ENCODE measurements at regions not wholly inside any gene's neighbourhood (a gene's known extent, or its start where the extent isn't known, plus 50 kb on each side); places are given as distances from the start of the nearest gene placed in this dataset.

DNA sequence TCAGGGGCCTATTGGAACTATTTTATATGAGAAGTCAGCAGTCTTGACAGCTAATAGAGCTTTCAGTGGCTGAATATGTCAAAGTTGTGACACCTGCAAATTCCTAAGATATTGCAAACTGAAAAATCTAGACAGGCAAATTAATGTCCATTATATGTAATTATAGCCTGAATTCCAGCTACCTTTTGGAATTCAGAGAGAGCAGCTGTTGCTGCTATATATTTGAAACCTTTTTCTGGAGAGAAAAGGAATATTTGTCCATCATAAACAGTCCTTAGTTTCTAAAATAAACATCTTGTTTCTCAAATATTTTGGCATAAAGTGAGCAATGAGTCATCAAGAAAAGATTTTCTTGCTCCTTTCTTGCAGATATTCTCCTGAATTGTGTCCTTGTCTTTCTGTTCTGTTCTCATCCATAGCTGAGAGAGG, 408.9 kb upstream of the SEMA3D start:
- Histone ChIP-seq H3K4me1 (ENCODE audit: insufficient read depth, low read length) (peaks cover 1% of the 10 kb centered on the region; the same call in 1 of the 2 replicates), H3K9me3 (ENCODE audit: control insufficient read depth, insufficient read depth, low read length) (no peaks in the 10 kb centered on the region), H3K9ac (ENCODE audit: low read depth, low read length) (no peak overlapping the region), H3K36me3 (ENCODE audit: insufficient read depth, low read length) (no peaks in the 10 kb centered on the region)

DNA sequence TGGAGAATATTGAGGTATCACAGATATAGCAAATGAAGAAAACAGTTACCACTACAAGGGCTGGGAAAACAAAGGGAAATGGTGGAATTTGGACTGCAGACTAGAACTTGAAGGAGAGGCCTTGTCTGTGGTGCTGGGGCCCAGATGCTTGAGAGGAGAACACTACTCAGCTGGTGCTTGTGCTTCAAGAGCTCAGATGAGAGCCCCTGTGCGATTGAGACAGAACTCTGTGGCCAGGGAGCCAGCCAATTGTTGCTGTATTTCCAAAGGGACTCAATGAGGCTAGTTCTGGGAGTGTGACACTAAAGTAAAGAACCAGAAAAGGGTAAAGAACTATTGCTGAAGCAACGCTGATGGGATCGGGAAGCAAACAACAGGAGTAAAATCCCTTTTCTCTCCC, 406.5 kb upstream of the SEMA3D start:
- H3K9ac ChIP-seq (ENCODE audit: low read depth, low read length), result no peak overlapping the region
- H3K9me3 ChIP-seq (ENCODE audit: control insufficient read depth, insufficient read depth, low read length), result no peaks in the 10 kb centered on the region
- no peaks in the 10 kb centered on the region for H3K36me3 ChIP-seq (ENCODE audit: insufficient read depth, low read length)

DNA sequence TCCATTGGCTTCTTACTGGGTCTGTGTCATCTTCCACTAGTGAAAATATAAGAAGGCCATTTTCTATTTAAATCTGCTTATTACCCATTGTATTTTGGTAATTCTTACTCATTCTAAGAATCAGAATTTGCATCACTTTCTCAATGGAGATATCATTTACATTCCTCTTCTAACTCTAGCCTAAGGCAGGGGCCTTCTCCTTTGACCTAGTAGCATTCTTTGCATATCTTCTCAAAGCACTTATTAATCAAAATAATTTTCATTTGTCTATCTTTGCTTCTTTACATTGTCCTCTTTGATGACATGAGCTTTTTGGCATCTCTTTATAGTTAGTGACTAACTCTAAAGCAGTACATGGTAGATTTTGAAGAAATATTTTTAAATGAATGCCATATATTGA, 400.9 kb upstream of the SEMA3D start:
- H3K36me3 ChIP-seq (ENCODE audit: insufficient read depth, low read length), result no peaks in the 10 kb centered on the region
- H3K4me1 ChIP-seq (ENCODE audit: insufficient read depth, low read length), result no peaks in the 10 kb centered on the region
- no peak overlapping the region for H3K9ac ChIP-seq (ENCODE audit: low read depth, low read length)
- H3K9me3 ChIP-seq (ENCODE audit: control insufficient read depth, insufficient read depth, low read length), result no peaks in the 10 kb centered on the region

More for the DNA sequence above, 406.5 kb upstream of the SEMA3D start:
- H3K4me1 ChIP-seq (ENCODE audit: insufficient read depth, low read length), result no peaks in the 10 kb centered on the region

DNA sequence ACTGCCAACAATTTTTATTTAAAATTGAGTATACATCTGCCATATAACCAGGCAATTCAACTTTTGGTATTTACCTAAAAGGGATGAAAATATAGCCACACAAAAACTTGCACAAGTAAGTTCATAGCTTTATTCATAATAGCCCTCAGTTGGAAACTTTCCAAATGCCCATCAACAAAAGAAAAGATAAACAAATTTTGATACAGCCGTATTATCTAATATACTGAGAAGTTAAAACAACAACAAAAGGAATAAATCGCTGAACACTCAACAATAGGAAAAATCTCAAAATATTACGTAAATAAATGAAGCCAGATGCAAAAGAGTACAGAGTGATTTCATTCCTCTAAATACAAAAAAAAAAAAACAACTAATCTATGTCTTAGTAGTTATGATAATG, 399.2 kb upstream of the SEMA3D start:
- Histone ChIP-seq H3K9ac (ENCODE audit: low read depth, low read length) (no peak overlapping the region), H3K9me3 (ENCODE audit: control insufficient read depth, insufficient read depth, low read length) (no peaks in the 10 kb centered on the region), H3K4me1 (ENCODE audit: insufficient read depth, low read length) (no peaks in the 10 kb centered on the region), H3K36me3 (ENCODE audit: insufficient read depth, low read length) (no peaks in the 10 kb centered on the region)

DNA sequence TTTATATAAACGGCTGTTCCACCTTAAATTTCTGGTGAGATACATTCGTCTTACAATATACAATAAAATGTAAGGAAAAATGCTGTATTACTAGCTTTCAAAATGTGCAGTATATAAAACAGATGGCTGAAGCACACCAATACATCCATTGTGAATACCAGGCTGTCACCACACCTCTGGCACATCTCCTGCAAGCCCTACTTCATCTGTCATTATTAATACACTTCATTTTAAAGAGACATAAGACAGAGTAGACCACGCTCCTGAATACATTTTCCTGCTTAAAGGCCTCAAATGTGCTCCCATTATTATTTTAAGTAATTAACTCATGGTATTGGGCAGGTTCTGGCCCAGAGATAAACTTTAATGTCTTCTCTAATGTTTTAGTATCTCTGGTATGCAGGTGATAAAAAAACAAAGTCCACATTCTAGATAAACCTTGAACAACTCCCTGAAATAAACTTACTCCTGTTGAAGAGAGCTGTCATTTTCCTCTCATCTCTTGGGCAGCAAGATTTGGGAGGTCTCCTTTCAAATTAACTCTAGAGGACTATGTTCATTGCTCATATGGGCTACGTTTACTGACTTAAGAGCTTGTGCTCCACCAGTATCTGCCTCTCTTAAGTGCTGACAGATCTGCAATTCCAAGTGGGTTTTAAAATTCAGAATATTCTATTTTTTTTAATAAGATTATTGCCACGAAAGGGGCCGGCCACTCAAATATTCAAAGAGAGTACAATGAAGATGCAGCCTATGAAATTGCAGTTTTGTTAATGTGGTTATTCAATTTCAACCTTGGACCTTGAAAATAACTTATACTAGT, 396.5 kb upstream of the SEMA3D start:
- Histone ChIP-seq H3K9ac (ENCODE audit: low read depth, low read length) (no peak overlapping the region), H3K9me3 (ENCODE audit: control insufficient read depth, insufficient read depth, low read length) (no peaks in the 10 kb centered on the region), H3K36me3 (ENCODE audit: insufficient read depth, low read length) (no peaks in the 10 kb centered on the region), H3K4me1 (ENCODE audit: insufficient read depth, low read length) (no peaks in the 10 kb centered on the region)

DNA sequence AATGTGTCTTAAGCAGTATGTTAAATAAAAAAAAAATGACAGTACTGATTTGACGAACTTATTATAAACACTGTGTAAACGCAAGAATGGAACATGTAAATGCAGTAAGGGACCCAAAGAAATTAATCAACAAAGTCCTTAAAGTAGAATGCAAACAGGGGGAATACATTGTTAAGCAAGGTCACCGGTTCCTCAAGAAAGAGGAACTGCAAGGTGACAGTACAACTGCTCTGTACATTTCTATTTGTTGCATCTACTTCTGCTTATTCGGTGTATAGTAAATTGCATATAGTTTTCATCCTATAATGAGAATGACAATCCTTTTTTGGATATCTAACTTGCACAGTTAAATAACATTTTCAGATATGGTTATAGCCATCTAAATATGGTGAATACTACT, 387.0 kb upstream of the SEMA3D start:
- no peaks in the 10 kb centered on the region for H3K36me3 ChIP-seq (ENCODE audit: insufficient read depth, low read length)
- no peaks in the 10 kb centered on the region for H3K4me1 ChIP-seq (ENCODE audit: insufficient read depth, low read length)
- H3K9me3 ChIP-seq (ENCODE audit: control insufficient read depth, insufficient read depth, low read length), result no peaks in the 10 kb centered on the region
- no peak overlapping the region for H3K9ac ChIP-seq (ENCODE audit: low read depth, low read length)

DNA sequence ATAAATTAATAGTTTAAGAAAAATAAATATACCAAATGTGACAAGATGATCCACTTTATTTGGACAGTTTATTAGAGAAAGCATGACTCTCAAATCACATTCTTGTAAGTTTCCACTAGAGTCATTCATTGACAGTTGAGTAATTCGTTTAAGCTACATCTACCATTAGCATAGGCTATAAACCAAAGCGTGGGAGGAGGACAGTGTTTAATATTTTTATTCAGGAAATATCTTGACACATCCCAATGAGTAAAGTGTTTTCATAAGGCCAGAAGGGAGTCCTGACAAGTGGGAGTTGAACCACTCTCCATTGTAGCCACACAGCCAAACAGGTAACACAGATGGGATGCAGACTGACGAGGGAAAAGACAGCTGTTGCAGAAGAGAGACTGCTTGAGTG, 386.5 kb upstream of the SEMA3D start:
- Histone ChIP-seq H3K9ac (ENCODE audit: low read depth, low read length) (no peak overlapping the region), H3K36me3 (ENCODE audit: insufficient read depth, low read length) (no peaks in the 10 kb centered on the region), H3K9me3 (ENCODE audit: control insufficient read depth, insufficient read depth, low read length) (no peaks in the 10 kb centered on the region), H3K4me1 (ENCODE audit: insufficient read depth, low read length) (no peaks in the 10 kb centered on the region)

DNA sequence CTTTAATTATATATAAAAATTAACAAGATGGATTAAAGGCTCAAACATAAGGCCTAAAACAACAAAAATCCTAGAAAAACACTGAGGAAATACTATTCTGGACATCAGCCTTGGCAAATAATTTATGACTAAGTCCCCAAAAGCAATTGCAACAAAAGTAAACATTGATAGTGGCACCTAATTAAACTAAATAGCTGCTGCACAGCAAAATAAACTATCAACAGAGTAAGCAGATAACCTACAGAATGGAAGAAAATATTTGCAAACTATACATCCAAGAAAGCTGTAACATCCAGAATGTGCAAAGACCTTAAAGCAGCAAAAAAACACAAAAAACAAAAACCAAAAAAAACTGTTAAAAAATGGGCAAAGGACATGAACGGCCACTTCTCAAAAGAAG, 384.0 kb upstream of the SEMA3D start:
- Histone ChIP-seq H3K36me3 (ENCODE audit: insufficient read depth, low read length) (no peaks in the 10 kb centered on the region), H3K4me1 (ENCODE audit: insufficient read depth, low read length) (no peaks in the 10 kb centered on the region), H3K9me3 (ENCODE audit: control insufficient read depth, insufficient read depth, low read length) (no peaks in the 10 kb centered on the region), H3K9ac (ENCODE audit: low read depth, low read length) (no peak overlapping the region)

DNA sequence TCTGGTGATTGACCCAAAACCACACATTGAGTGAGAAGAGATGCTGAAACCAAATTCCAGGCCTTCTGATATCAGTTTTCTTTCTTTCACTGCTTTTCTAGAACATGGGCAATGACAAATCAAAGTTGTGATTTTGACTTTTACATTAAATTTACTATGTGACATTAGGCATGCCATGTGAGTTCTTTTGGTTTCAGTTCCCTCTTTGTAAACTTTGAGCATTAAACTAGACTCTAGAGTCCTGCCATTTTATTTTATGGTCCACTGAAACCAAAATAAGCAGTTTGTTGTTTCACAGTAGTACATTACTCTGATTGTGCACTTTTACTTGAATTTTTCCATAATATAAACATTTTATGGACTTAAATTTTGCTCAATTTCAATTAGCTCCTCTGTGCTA, 381.1 kb upstream of the SEMA3D start:
- Histone ChIP-seq H3K9me3 (ENCODE audit: control insufficient read depth, insufficient read depth, low read length) (no peaks in the 10 kb centered on the region), H3K36me3 (ENCODE audit: insufficient read depth, low read length) (no peaks in the 10 kb centered on the region), H3K4me1 (ENCODE audit: insufficient read depth, low read length) (no peaks in the 10 kb centered on the region), H3K9ac (ENCODE audit: low read depth, low read length) (no peak overlapping the region)

DNA sequence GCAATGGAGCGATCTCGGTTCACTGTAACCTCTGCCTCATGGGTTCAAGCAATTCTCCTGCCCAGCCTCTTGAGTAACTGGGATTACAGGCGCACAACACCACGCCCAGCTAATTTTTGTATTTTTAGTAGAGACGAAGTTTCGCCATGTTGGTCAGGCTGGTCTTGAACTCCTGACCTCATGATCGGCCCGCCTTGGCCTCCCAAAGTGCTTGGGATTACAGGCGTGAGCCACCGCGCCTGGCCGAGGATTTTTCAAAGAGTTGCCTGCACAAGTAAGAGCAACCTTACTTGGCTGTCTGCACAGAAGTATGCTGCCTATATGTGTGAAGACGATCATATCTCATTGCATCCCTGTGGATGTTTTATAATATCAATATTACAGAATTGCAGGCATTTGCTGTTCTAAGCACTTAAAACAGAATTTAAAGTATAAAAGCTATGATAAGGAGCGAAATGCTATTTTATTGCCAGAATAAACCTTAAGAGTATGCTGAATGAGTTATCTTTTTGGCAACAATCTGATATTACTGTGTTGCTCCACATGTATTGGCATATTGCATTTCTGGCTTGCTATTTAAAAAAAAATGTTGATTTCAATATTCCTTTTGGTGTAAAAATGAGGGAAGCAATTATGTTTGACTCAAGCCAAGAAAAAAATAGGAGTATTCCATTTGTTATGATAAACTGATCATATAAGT, 379.4 kb upstream of the SEMA3D start:
- H3K9ac ChIP-seq (ENCODE audit: low read depth, low read length), result no peak overlapping the region
- H3K36me3 ChIP-seq (ENCODE audit: insufficient read depth, low read length), result no peaks in the 10 kb centered on the region
- no peaks in the 10 kb centered on the region for H3K9me3 ChIP-seq (ENCODE audit: control insufficient read depth, insufficient read depth, low read length)
- no peaks in the 10 kb centered on the region for H3K4me1 ChIP-seq (ENCODE audit: insufficient read depth, low read length)

DNA sequence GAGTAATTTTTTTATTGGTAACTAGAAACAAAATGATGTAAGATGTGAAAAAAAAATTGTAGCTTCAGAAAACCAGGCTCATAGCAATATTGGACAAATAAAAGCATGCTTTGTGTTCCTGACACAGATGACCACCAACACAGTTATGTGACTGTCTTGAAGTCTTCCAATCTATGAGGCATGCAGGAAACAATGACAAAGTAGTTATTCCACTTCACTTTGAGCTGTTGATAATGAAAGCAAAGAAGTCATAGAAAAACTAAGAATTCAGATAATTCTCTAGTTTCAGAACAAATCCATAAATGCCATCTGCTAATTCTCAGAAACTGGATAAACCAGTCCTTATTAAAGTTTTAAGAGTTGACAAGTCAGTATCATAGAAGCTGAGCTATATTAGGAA, 378.4 kb upstream of the SEMA3D start:
- Histone ChIP-seq H3K9ac (ENCODE audit: low read depth, low read length) (no peak overlapping the region), H3K36me3 (ENCODE audit: insufficient read depth, low read length) (no peaks in the 10 kb centered on the region), H3K4me1 (ENCODE audit: insufficient read depth, low read length) (no peaks in the 10 kb centered on the region), H3K9me3 (ENCODE audit: control insufficient read depth, insufficient read depth, low read length) (no peaks in the 10 kb centered on the region)

DNA sequence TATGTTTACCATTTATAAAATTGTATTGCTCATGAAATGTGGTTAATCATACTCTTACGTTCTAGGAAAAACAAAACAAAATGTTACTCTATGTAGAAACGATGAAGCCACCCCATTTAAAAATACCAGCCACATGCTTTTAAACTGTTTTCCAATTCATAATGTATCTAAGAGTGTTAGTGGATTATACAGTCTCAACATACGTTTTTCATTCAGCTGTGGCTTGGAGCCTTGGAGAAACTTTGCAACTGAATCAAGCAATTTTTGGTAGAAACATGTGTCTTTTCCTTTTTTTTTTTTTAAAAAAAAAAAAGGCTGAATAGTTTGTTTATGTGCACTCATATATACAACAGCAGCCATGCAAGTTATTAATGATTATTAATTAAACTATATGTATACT, 378.0 kb upstream of the SEMA3D start:
- Histone ChIP-seq H3K9me3 (ENCODE audit: control insufficient read depth, insufficient read depth, low read length) (no peaks in the 10 kb centered on the region), H3K36me3 (ENCODE audit: insufficient read depth, low read length) (no peaks in the 10 kb centered on the region), H3K4me1 (ENCODE audit: insufficient read depth, low read length) (no peaks in the 10 kb centered on the region), H3K9ac (ENCODE audit: low read depth, low read length) (no peak overlapping the region)

DNA sequence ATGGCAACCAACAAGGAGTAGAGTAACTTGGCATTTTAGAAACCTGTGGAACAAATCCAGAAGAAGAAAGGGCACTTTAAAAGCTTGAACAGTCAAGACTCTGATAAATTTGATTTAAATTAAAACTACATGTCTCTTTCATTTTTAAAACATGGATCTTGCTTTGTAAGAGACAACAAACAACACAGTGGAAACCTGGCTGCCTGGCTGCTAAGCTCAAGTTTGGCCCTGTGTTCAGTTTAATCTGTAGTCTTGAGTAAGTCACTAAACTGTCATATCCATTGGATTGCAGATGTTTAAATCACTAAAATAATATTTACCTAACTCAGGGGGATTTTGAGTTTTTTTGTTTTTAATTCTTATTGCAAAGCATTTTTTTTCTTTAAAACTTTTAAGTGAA, 374.9 kb upstream of the SEMA3D start:
- no peaks in the 10 kb centered on the region for H3K36me3 ChIP-seq (ENCODE audit: insufficient read depth, low read length)

DNA sequence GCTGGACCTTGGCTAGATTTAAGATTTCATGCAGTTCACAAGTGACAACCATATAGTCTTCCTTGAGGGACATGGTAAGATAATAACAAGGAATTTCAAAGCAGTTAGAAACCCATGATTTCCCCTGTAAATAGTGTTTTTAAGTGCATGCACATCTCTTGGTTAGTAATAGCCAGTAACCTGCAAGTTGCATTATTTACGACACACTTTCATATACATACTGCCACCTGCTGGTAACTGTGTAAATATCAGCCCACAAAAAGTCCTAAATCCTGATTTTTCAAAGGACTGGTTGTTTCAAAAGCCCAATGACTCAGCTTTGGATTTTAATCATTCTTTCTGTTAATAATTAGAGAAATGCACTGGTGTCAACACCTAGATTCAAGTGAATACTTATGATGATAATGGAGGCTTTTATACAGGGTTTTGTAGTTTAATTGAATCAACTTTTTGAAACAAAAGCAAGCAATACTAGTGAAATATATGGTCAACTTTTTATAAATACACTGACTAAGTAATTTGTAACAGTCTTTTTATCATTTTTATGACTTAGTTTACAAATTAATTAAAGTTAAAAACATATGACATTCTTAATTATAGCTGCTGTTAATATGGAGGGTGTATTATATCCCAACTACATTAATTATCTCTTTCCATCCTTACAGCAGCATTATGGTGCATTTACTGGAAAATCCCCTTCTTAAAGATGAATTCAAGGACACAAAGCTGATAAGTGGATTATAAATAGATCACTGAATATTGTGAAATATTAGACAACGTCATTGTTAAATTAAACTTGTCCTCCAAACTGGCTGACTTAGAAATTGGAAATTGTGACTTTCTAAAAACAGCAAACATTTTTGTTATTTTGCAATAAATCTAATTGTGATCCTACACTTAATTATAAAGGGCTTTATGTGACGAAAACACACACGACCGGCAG, 367.7 kb upstream of the SEMA3D start:
- Histone ChIP-seq H3K9me3 (ENCODE audit: control insufficient read depth, insufficient read depth, low read length) (no peaks in the 10 kb centered on the region), H3K4me1 (ENCODE audit: insufficient read depth, low read length) (no peaks in the 10 kb centered on the region), H3K9ac (ENCODE audit: low read depth, low read length) (no peak overlapping the region), H3K36me3 (ENCODE audit: insufficient read depth, low read length) (no peaks in the 10 kb centered on the region)

More for the DNA sequence above, 374.9 kb upstream of the SEMA3D start:
- H3K9me3 ChIP-seq (ENCODE audit: control insufficient read depth, insufficient read depth, low read length), result no peaks in the 10 kb centered on the region
- no peak overlapping the region for H3K9ac ChIP-seq (ENCODE audit: low read depth, low read length)
- H3K4me1 ChIP-seq (ENCODE audit: insufficient read depth, low read length), result no peaks in the 10 kb centered on the region
